Esophagus muscularis mucosa (tissue), 3 donors: ENCODE measurements at regions not wholly inside any gene's neighbourhood (a gene's known extent, or its start where the extent isn't known, plus 50 kb on each side); places are given as distances from the start of the nearest gene placed in this dataset.

Experiments
- CTCF ChIP-seq, 3 experiments: fragments of 200-600 bp in 2 of 3; fragments of 450-650 bp in 1 of 3; sonication (generic) in 2 of 3; IDR thresholded peaks; one replicate each; pipeline ENCODE4 v1.5.1; 2017 to 2019; ENCODE audit warnings: antibody characterized with exemption in 3 of 3, mild to moderate bottlenecking in 2 of 3, moderate library complexity in 1 of 3
- POLR2A ChIP-seq: fragments of 450-650 bp; IDR thresholded peaks from one replicate; pipeline ENCODE4 v1.6.1; 2017; ENCODE audit warnings: antibody characterized with exemption, moderate library complexity, mild to moderate bottlenecking, low read depth
- POLR2AphosphoS5 ChIP-seq, 2 donors: sonication (generic); formaldehyde crosslinking; IDR thresholded peaks; one replicate each; pipeline ENCODE4 v1.6.1; 2017; ENCODE audit warnings: antibody characterized with exemption in 2 of 2

- TF ChIP-seq POLR2A (no peak), CTCF (IDR thresholded peaks at IDR 0.05) (no peak), POLR2AphosphoS5 (IDR thresholded peaks at IDR 0.05) (no peak)
These were observed 405.6 kb downstream of the RAB38 start for GRCh38 chr11:87769661-87770060.
